NCI-H446 (cell line): ENCODE measurements at regions not wholly inside any gene's neighbourhood (a gene's known extent, or its start where the extent isn't known, plus 50 kb on each side); places are given as distances from the start of the nearest gene placed in this dataset.
A peak's percentile ranks its signal among the peaks of the same experiment; 100 is the strongest.

ENCODE experiments used
- DNase-seq, 2 experiments: peaks; one replicate each; lab custom pipeline; 2025; lab: John Stamatoyannopoulos, UW

DNA sequence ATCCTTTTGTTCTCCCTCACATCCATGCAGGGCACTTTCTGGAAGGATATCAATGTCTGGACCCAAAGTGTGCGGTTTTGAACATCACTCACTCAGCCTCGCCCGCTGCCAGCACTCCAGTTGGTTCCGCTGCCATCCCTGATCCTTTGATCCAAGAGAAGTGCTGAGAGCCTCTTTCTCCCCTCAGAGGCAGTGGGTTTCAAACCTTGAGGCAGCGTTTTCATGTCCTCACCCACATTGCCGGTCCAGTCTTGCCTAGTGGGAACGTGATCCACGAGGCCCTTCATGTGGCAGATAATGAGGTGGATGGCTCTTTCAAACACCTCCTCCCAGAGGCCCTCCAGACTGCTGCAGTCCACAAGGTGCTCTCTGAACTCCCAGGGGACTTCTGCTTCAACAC, 122.2 kb downstream of the ACTL8 start:
- no peak for DNase-seq

DNA sequence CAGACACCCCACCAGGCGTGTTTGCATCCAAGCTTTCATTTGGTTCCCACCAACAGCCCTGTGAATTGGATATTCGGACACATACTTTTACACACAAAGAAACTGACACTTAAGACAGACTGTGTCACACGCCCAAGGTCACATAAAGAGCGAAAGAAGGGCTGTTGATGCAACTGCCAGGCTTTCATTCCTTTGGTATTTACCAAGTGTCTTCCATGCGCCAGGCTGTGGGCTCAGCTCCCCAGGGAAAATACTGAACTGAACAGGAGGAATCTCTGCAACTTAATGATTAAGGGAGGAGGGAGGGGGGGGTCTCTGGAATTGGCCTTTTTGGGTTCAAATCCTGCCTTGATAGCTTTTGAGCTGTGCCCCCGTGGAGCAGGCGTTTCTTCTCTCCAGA, 122.8 kb downstream of the ACTL8 start:
- no peak for DNase-seq

- no peak for DNase-seq
Observed at GRCh38 chr1:17878837-17879236, 123.7 kb downstream of the ACTL8 start.

DNA sequence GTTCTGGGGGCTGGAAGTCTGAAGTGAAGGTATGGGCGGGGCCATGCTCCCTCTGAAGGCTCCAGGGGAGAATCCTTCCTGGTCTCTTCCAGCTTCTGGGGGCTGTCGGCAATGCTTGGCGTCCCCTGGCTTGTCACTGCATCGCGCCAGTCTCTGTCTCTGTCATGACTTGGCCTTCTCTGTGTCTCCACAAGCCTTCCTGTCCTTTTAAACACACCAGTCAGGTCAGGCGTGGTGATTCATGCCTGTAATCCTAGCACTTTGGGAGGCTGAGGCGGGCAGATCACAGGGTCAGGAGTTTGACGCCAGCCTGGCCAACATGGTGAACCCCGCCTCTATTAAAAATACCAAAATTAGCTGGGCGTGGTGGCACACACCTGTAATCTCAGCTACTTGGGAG, 125.3 kb downstream of the ACTL8 start:
- DNase-seq: no peak

GRCh38 chr1:17881761-17882160, 126.6 kb downstream of the ACTL8 start:
- no peak for DNase-seq

DNA sequence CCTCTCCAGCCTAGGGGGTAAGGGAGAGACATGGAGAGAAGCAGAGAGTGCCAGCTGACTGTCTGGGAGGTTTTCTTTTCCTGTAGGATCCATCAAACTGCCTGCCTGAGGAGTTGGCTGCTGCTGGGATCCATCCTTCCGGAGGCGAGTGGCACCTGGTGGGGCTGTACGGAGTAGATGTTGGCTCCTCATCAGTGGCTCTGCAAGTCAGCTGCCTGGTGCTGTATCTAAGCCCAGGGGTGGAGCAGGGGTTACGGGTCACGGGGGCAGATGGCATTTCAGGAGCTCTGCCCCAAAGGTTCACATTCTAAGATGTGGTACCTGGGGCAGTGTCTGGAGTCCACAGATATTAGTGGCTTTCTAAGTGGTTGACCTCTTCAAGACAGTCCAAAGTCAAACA, 128.0 kb downstream of the ACTL8 start:
- DNase-seq: no peak

GRCh38 chr1:17883662-17884395, 128.7 kb downstream of the ACTL8 start:
- no peak for DNase-seq

GRCh38 chr1:17885663-17886320, 130.7 kb downstream of the ACTL8 start:
- no peak for DNase-seq

DNA sequence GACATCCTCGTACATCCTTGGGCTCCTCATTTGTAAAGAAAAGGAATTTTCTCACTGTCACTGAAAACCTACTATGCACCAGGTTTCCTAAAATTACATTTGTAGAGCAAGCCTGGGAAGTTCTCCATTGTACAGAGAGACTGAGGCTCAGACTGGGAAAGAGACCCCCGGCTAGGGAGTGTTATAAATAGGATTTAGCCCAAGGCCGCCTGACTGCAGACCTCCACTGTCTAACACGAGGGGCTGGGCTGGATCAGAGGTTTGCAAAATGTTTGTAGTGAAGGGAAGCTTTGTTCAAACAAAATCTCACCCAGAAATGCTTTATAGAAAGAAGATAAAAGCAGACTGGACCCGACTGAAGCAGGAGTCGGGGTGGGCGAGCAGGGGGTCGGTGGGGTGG, 131.3 kb downstream of the ACTL8 start:
- no peak for DNase-seq

GRCh38 chr1:17886838-17887441, 131.8 kb downstream of the ACTL8 start:
- no peak for DNase-seq

- peak; percentile 16 to 78 for DNase-seq
Observed at GRCh38 chr1:17887661-17888371, 132.7 kb downstream of the ACTL8 start.

GRCh38 chr1:17890056-17890814, 135.1 kb downstream of the ACTL8 start:
- no peak for DNase-seq

DNA sequence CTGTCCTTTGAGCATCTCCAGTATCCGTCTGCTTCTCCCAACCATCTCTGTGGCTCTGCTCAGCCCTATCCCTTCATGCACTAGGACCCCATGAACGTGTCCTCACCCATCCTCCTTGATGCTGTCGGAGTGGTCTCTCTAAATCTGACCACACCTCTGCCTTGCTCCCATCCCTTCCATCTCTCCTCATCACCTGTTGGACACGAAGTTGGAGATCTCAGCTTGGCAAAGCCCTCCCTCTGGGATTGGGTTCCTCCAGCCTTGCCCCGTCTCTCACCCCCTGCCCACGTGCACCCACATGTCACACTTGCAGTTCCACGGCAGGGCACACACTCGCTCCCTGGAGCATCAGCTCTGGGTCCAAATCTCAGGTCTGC, 135.7 kb downstream of the ACTL8 start:
- DNase-seq: no peak

DNA sequence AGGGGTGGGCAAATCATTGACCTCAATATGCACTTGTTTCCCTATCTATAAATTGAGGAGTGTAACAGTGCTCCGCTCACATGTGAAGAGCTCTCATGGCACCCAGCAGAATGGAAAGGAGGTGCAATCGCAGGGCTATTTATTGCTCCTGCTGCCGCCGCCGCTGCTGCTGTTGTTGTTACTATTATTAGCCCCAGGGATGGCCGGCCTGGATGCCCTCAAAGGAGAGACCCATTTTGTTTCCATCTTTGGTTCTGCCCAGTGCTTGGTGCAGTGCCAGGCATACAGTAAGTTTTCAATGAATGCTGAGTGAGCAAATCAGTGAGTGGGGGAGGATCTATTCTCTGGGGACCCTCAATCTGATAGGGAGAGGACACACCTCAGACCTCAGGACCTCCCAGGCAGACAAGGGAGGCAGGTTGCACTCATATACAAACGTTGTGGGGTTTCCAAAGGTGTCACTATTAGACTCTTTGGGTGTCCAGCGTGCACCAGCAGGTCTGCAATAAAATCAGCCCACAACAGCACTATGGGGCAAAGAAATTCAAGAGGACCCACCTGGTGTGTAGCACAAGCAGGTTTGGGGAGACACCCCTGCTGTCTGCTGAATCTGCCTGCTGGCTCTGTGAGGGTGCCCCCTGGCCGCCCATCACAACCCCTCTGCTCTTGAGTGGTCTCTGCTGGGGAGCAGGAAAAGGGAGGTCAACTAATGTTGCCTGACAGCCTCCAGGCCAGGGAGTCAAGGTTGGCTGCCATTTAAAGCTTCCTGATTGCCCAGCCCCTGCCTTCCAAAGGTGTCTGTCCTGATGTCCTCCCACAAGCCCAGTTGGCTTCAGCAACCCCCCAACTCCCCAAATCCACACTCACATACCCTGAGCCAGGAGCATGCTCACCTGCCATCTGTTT, 136.3 kb downstream of the ACTL8 start:
- no peak for DNase-seq

DNA sequence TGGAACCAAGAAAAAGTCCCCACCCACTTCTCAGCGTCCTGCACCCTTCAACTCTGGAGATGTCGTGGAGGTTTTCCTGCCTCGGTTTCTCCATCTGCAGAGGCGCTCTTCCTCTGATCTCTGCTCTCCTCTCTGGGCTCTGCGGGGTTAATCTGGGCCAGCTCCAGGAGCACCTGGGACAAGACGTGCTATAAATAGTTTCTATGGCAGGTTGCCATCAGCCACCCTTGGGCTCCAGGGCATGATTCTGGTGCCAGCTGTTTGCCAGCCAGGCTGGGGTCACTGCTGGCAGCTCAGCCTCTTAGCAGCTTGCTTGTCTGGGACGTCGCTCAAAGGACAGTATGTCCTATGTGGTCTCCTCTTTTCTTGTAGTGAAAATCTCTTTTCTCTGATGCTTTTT, 137.1 kb downstream of the ACTL8 start:
- peak; percentile 8 to 81 for DNase-seq

GRCh38 chr1:17892851-17893250, 137.7 kb downstream of the ACTL8 start:
- DNase-seq: no peak

- DNase-seq: no peak
Observed at GRCh38 chr1:17893891-17894631, 138.9 kb downstream of the ACTL8 start.

- DNase-seq: no peak
Observed at GRCh38 chr1:17895401-17895800, 140.3 kb downstream of the ACTL8 start.

DNA sequence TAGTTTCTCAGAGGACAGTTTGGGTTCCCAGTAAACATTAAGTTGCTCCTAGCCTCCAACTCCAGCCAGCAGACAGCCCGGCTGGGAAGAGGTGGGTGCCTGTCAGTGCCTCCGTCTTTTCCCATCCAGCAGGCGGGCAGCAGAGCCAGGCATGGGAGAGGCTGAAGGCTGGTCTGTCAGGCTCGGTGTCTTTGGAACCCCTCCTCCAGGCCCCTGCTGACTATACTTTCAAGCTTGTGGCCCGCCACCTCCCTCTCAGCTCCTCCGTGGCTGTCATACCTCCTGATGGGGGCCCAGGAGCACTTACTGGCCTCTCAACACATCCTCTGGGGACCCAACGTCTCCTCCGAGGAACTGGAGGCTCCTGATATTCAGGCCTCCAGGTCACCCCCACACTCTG, 140.9 kb downstream of the ACTL8 start:
- no peak for DNase-seq

DNA sequence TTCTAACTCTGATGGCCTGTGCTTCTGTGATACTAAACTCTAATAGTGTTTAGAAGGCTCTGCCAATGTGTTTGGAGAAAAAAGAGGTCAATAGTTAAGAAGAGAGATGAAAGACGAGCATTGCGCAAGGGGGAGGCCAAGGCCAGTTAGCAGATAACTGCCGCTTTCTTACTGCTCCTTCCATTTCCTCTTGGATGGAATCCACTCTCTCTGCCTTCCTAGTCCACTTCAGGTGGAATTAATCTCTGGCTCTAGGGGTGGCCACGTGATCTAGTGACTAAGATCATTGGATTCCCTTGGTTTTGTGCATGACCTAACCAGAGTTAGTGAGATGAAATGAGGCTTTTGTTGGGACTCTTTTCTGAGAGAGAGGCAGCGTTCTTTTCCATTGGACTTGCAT, 148.3 kb downstream of the ACTL8 start:
- DNase-seq: no peak
